ENCODE measurements at regions not wholly inside any gene's neighbourhood (a gene's known extent, or its start where the extent isn't known, plus 50 kb on each side); places are given as distances from the start of the nearest gene placed in this dataset.

GRCh38 chr2:7452110-7452876, 535.1 kb downstream of the RNF144A start:
- Histone ChIP-seq H3K4me3 (ENCODE audit: low read length) (no peak overlapping the region), H3K9me3 (replicated peaks; ENCODE audit: low read length) (no peaks in the 10 kb centered on the region), H3K4me1 (ENCODE audit: control insufficient read depth, insufficient read depth, low read length) (no peaks in the 10 kb centered on the region), H3K4me2 (ENCODE audit: low read length) (no peak overlapping the region), H3K36me3 (ENCODE audit: insufficient read depth, low read length) (no peaks in the 10 kb centered on the region), H3K9ac (ENCODE audit: low read depth, low read length) (no peak overlapping the region), H3K27me3 (ENCODE audit: control insufficient read depth, insufficient read depth, low read length) (no peaks in the 10 kb centered on the region)

DNA sequence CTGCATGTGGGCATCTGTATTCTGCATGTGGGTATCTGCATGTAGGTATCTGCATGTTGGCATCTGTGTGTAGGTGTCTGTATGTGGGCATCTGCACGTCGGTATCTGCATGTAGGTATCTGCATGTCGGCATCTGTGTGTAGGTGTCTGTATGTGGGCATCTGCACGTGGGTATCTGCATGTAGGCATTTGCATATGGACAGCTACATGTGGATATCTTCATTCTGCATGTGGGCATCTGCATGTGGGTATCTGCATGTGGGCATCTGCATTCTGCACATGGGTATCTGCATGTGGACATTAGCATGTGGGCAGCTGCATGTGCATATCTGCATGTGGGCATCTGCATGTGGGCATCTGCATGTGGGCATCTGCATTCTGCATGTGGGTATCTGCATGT, 537.4 kb downstream of the RNF144A start:
- H3K4me3 ChIP-seq (ENCODE audit: low read length): no peak overlapping the region
- no peaks in the 10 kb centered on the region for H3K4me1 ChIP-seq (ENCODE audit: control insufficient read depth, insufficient read depth, low read length)
- no peaks in the 10 kb centered on the region for H3K9me3 ChIP-seq (replicated peaks; ENCODE audit: low read length)

GRCh38 chr2:7456762-7457161, 539.5 kb downstream of the RNF144A start:
- Histone ChIP-seq H3K4me2 (ENCODE audit: low read length) (no peak overlapping the region), H3K4me3 (ENCODE audit: low read length) (no peak overlapping the region), H3K9ac (ENCODE audit: low read depth, low read length) (no peak overlapping the region), H3K4me1 (ENCODE audit: control insufficient read depth, insufficient read depth, low read length) (no peaks in the 10 kb centered on the region), H3K9me3 (replicated peaks; ENCODE audit: low read length) (no peaks in the 10 kb centered on the region), H3K36me3 (ENCODE audit: insufficient read depth, low read length) (no peaks in the 10 kb centered on the region), H3K27me3 (ENCODE audit: control insufficient read depth, insufficient read depth, low read length) (no peaks in the 10 kb centered on the region)

More for the DNA sequence above, 537.4 kb downstream of the RNF144A start:
- Histone ChIP-seq H3K27me3 (ENCODE audit: control insufficient read depth, insufficient read depth, low read length) (no peaks in the 10 kb centered on the region), H3K9ac (ENCODE audit: low read depth, low read length) (no peak overlapping the region), H3K4me2 (ENCODE audit: low read length) (no peak overlapping the region), H3K36me3 (ENCODE audit: insufficient read depth, low read length) (no peaks in the 10 kb centered on the region)

DNA sequence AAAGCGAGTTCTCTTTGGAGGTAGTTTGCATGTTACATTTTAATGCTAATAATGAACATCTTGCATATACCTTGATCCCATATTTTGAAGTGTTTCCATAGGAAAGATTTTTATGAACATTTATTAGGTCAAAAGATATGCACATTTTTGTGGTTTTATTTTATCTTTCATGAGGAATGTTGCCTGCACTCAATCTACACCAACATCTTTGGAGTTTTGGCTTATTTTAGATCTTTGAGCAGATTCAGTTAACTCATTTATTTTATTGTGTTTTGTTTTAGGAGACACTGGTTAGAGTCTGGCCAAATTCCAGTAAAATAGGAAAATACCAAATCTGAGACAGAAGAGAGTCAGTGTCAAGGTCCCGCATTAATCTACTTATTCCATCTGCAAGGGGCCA, 540.9 kb downstream of the RNF144A start:
- Histone ChIP-seq H3K4me3 (ENCODE audit: low read length) (no peak overlapping the region), H3K9me3 (replicated peaks; ENCODE audit: low read length) (no peaks in the 10 kb centered on the region), H3K4me1 (ENCODE audit: control insufficient read depth, insufficient read depth, low read length) (no peaks in the 10 kb centered on the region), H3K9ac (ENCODE audit: low read depth, low read length) (no peak overlapping the region), H3K36me3 (ENCODE audit: insufficient read depth, low read length) (no peaks in the 10 kb centered on the region), H3K27me3 (ENCODE audit: control insufficient read depth, insufficient read depth, low read length) (no peaks in the 10 kb centered on the region), H3K4me2 (ENCODE audit: low read length) (no peak overlapping the region)

GRCh38 chr2:7467782-7468447, 550.7 kb downstream of the RNF144A start:
- H3K9me3 ChIP-seq (replicated peaks; ENCODE audit: low read length): no peaks in the 10 kb centered on the region
- no peaks in the 10 kb centered on the region for H3K4me1 ChIP-seq (ENCODE audit: control insufficient read depth, insufficient read depth, low read length)
- H3K4me3 ChIP-seq (ENCODE audit: low read length): no peak overlapping the region
- no peak overlapping the region for H3K9ac ChIP-seq (ENCODE audit: low read depth, low read length)
- H3K4me2 ChIP-seq (ENCODE audit: low read length): no peak overlapping the region
- H3K27me3 ChIP-seq (ENCODE audit: control insufficient read depth, insufficient read depth, low read length): no peaks in the 10 kb centered on the region
- H3K36me3 ChIP-seq (ENCODE audit: insufficient read depth, low read length): no peaks in the 10 kb centered on the region

GRCh38 chr2:7468448-7468828, 551.2 kb downstream of the RNF144A start:
- H3K4me2 ChIP-seq (ENCODE audit: low read length): no peak overlapping the region
- H3K4me3 ChIP-seq (ENCODE audit: low read length): no peak overlapping the region
- no peaks in the 10 kb centered on the region for H3K36me3 ChIP-seq (ENCODE audit: insufficient read depth, low read length)
- H3K27me3 ChIP-seq (ENCODE audit: control insufficient read depth, insufficient read depth, low read length): no peaks in the 10 kb centered on the region
- H3K9me3 ChIP-seq (replicated peaks; ENCODE audit: low read length): no peaks in the 10 kb centered on the region
- H3K9ac ChIP-seq (ENCODE audit: low read depth, low read length): no peak overlapping the region
- no peaks in the 10 kb centered on the region for H3K4me1 ChIP-seq (ENCODE audit: control insufficient read depth, insufficient read depth, low read length)

DNA sequence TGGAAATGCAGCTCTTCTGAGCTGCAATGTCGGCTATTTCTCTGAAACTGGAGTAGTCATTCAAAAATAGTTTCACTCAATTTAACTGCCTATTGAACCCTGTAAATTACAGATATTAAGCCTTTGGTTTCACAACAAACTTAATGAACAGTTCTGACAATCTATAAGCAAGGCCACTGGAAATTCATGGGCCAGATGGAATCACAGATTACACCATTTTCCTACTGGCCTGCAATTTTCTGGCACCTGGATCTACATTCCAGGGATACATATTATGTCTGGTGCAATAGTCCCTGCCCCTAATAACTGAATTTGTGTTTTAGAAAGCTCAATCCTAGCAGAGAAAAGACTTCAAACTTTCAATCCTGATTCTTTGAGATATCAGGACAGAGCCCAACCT, 551.7 kb downstream of the RNF144A start:
- H3K4me2 ChIP-seq (ENCODE audit: low read length): no peak overlapping the region
- no peak overlapping the region for H3K9ac ChIP-seq (ENCODE audit: low read depth, low read length)
- H3K36me3 ChIP-seq (ENCODE audit: insufficient read depth, low read length): no peaks in the 10 kb centered on the region
- H3K27me3 ChIP-seq (ENCODE audit: control insufficient read depth, insufficient read depth, low read length): peaks cover 1% of the 10 kb centered on the region
- no peaks in the 10 kb centered on the region for H3K4me1 ChIP-seq (ENCODE audit: control insufficient read depth, insufficient read depth, low read length)
- no peak overlapping the region for H3K4me3 ChIP-seq (ENCODE audit: low read length)
- no peaks in the 10 kb centered on the region for H3K9me3 ChIP-seq (replicated peaks; ENCODE audit: low read length)

DNA sequence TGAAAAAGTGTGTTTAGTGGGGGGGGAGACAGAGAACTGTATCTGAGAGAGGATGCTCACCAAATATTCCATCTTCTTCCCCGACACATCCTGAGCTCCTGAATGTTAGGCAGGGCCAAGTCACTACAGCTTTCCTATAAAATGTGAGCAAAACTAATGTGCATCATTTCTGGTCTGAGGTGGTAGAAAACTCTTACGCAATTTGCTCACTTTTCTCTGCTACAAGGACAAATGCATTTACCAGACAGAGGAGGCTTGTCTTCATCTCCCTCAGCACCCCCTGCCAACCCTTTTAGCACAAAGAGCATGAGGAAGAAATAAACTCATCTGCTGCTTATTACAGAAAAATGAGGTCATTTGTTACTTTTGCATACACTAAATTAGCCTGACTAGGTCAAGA, 554.0 kb downstream of the RNF144A start:
- Histone ChIP-seq H3K36me3 (ENCODE audit: insufficient read depth, low read length) (no peaks in the 10 kb centered on the region), H3K9me3 (replicated peaks; ENCODE audit: low read length) (no peaks in the 10 kb centered on the region), H3K9ac (ENCODE audit: low read depth, low read length) (no peak overlapping the region), H3K4me1 (ENCODE audit: control insufficient read depth, insufficient read depth, low read length) (no peaks in the 10 kb centered on the region), H3K27me3 (ENCODE audit: control insufficient read depth, insufficient read depth, low read length) (peaks cover 2% of the 10 kb centered on the region), H3K4me2 (ENCODE audit: low read length) (no peak overlapping the region), H3K4me3 (ENCODE audit: low read length) (no peak overlapping the region)

- no peaks in the 10 kb centered on the region for H3K9me3 ChIP-seq (replicated peaks; ENCODE audit: low read length)
- no peak overlapping the region for H3K4me2 ChIP-seq (ENCODE audit: low read length)
- H3K36me3 ChIP-seq (ENCODE audit: insufficient read depth, low read length): no peaks in the 10 kb centered on the region
- peaks cover 2% of the 10 kb centered on the region for H3K27me3 ChIP-seq (ENCODE audit: control insufficient read depth, insufficient read depth, low read length)
- H3K4me3 ChIP-seq (ENCODE audit: low read length): no peak overlapping the region
- H3K9ac ChIP-seq (ENCODE audit: low read depth, low read length): no peak overlapping the region
- no peaks in the 10 kb centered on the region for H3K4me1 ChIP-seq (ENCODE audit: control insufficient read depth, insufficient read depth, low read length)
Measured at GRCh38 chr2:7472465-7472864, 555.3 kb downstream of the RNF144A start.

- Histone ChIP-seq H3K4me3 (ENCODE audit: low read length) (no peak overlapping the region), H3K27me3 (ENCODE audit: control insufficient read depth, insufficient read depth, low read length) (peaks cover 2% of the 10 kb centered on the region), H3K36me3 (ENCODE audit: insufficient read depth, low read length) (no peaks in the 10 kb centered on the region), H3K4me2 (ENCODE audit: low read length) (no peak overlapping the region), H3K9me3 (replicated peaks; ENCODE audit: low read length) (no peaks in the 10 kb centered on the region), H3K4me1 (ENCODE audit: control insufficient read depth, insufficient read depth, low read length) (no peaks in the 10 kb centered on the region), H3K9ac (ENCODE audit: low read depth, low read length) (no peak overlapping the region)
Measured at GRCh38 chr2:7473135-7473771, 556.0 kb downstream of the RNF144A start.

DNA sequence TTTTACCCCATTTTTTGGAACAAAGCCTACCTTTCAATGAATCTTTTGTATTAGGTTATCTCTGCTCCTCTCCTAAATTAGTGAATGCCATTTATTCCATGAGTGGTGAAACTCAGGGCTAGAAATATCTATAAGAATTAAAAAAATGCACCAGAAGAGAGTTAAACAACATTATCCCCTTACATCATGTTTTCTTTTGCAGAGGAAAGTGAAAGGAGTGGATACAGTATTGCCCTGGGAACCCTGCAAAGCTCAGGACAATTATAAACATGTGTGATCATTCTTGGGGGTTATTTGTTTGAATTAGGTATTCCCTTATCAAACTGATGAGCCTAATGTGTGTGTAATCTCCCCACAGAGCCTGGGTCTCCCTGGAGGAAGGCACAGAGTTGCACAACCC, 559.2 kb downstream of the RNF144A start:
- Histone ChIP-seq H3K9me3 (replicated peaks; ENCODE audit: low read length) (no peaks in the 10 kb centered on the region), H3K4me3 (ENCODE audit: low read length) (no peak overlapping the region), H3K4me1 (ENCODE audit: control insufficient read depth, insufficient read depth, low read length) (no peaks in the 10 kb centered on the region), H3K4me2 (ENCODE audit: low read length) (no peak overlapping the region), H3K9ac (ENCODE audit: low read depth, low read length) (no peak overlapping the region), H3K27me3 (ENCODE audit: control insufficient read depth, insufficient read depth, low read length) (peaks cover 2% of the 10 kb centered on the region), H3K36me3 (ENCODE audit: insufficient read depth, low read length) (no peaks in the 10 kb centered on the region)

Data from skeletal muscle satellite cell (primary cell).